AG04449 (cell line): ENCODE measurements at regions not wholly inside any gene's neighbourhood (a gene's known extent, or its start where the extent isn't known, plus 50 kb on each side); places are given as distances from the start of the nearest gene placed in this dataset.

Experiments used
- CTCF ChIA-PET: fragments of 350-600 bp; formaldehyde crosslinking; extraction: SDS; loops from one replicate; lab custom pipeline; 2021; ENCODE audit warnings: antibody characterized with exemption; lab: Yijun Ruan, JAX
- POLR2A ChIA-PET: fragments of 400-600, 350-600 bp; formaldehyde crosslinking; extraction: SDS; loops from one replicate; lab custom pipeline; 2020; ENCODE audit warnings: antibody characterized with exemption, inconsistent platforms; lab: Yijun Ruan, JAX
- DNase-seq: peaks from one replicate; pipeline ENCODE4 v3.0.0-alpha.2; 2010; ENCODE audit warnings: low read depth, low spot score
- H3K4me3 ChIP-seq: 2 replicates; pipeline ENCODE4 v1.5.1; 2011; ENCODE audit warnings: low read depth, mild to moderate bottlenecking, control low read depth, low read length
- CTCF ChIP-seq: IDR thresholded peaks from one replicate; pipeline ENCODE4 v1.5.1; 2011; ENCODE audit warnings: mild to moderate bottlenecking, moderate library complexity, low read length, control low read depth, inconsistent platforms; ENCODE audit not compliant: insufficient read depth; ENCODE audit errors: missing control alignments

GRCh38 chr1:238205045-238205662 lies 314.4 kb upstream of the ZP4 start:
- ChIA-PET CTCF (no interaction called here), POLR2A (no interaction called here)
- no peak overlapping the region for H3K4me3 ChIP-seq
- no peak for TF ChIP-seq CTCF
- DNase-seq = no peak

- ChIA-PET CTCF (no interaction called here), POLR2A (no interaction called here)
- H3K4me3 ChIP-seq = no peak overlapping the region
- no peak for TF ChIP-seq CTCF
- no peak for DNase-seq
These were observed 311.3 kb upstream of the ZP4 start for GRCh38 chr1:238201992-238202391.

- ChIA-PET POLR2A (no interaction called here), CTCF (no interaction called here)
- DNase-seq = no peak
- no peak overlapping the region for H3K4me3 ChIP-seq
- TF ChIP-seq CTCF = no peak
These were observed 308.6 kb upstream of the ZP4 start for GRCh38 chr1:238199325-238199724.

GRCh38 chr1:238196516-238196915 lies 305.8 kb upstream of the ZP4 start:
- POLR2A ChIA-PET = no interaction called here
- no peak overlapping the region for H3K4me3 ChIP-seq
- CTCF ChIA-PET = no interaction called here
- DNase-seq = no peak
- TF ChIP-seq CTCF = no peak

- CTCF ChIA-PET = no interaction called here
- no peak overlapping the region for H3K4me3 ChIP-seq
- TF ChIP-seq CTCF = no peak
- POLR2A ChIA-PET = no interaction called here
- DNase-seq = no peak
These were observed 300.4 kb upstream of the ZP4 start for GRCh38 chr1:238191170-238191569.

GRCh38 chr1:238187575-238187949 lies 296.8 kb upstream of the ZP4 start:
- ChIA-PET POLR2A (no interaction called here), CTCF (no interaction called here)
- no peak overlapping the region for H3K4me3 ChIP-seq
- DNase-seq = no peak
- no peak for TF ChIP-seq CTCF
